ENCODE measurements at regions not wholly inside any gene's neighbourhood (a gene's known extent, or its start where the extent isn't known, plus 50 kb on each side); places are given as distances from the start of the nearest gene placed in this dataset.

DNA sequence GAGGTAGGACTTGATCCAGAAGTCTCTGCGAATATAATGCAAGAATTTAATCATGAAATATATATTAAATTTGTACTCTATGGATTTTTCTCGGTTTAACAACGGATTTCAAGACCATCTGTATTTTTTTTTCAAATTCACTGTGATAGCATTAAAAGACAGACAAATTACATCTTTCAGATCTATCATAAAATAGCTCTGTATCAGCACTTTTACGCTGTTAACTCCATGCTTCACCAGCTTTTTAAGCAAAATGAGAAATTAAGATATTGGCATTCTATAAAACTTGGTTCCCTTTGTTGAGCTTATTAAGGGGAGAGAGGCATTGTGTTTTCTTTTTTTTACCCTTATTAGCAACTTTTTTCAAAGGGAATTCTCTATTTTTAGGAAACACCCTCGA lies 1377.6 kb upstream of the NXPH2 start:
- TF ChIP-seq TAF1 (conservative IDR thresholded peaks at IDR 0.05) = no peak
- WGBS = 56% methylated on average over 5 of the region's 5 CpGs
- Histone ChIP-seq H3K9me3 (ENCODE audit: control insufficient read depth in 4 of 4, low read length in 3 of 4) (no peaks in the 10 kb centered on the region), H3K9ac (ENCODE audit: low read depth in 1 of 2, low read length in 2 of 2) (no peak overlapping the region), H3K4me1 (ENCODE audit: control insufficient read depth in 4 of 4, insufficient read depth in 4 of 4, low read length in 3 of 4) (no peaks in the 10 kb centered on the region), H3K27ac (ENCODE audit: low read depth in 1 of 2, low read length in 2 of 2) (no peak overlapping the region), H3K27me3 (ENCODE audit: control insufficient read depth in 4 of 4, insufficient read depth in 4 of 4, low read length in 3 of 4) (peaks cover 0 to 4% (median 0%) of the 10 kb centered on the region in 4 donors), H3K4me3 (ENCODE audit: low read depth in 1 of 3, low read length in 3 of 3) (no peak overlapping the region), H3K36me3 (ENCODE audit: control insufficient read depth in 4 of 4, insufficient read depth in 3 of 4, low read depth in 1 of 4, low read length in 3 of 4) (no peaks in the 10 kb centered on the region)
- no peak for DNase-seq (ENCODE audit: low spot score)

GRCh38 chr2:140154706-140155105 lies 1374.5 kb upstream of the NXPH2 start:
- Histone ChIP-seq H3K27ac (ENCODE audit: low read depth in 1 of 2, low read length in 2 of 2) (no peak overlapping the region), H3K36me3 (ENCODE audit: control insufficient read depth in 4 of 4, insufficient read depth in 3 of 4, low read depth in 1 of 4, low read length in 3 of 4) (no peaks in the 10 kb centered on the region), H3K27me3 (ENCODE audit: control insufficient read depth in 4 of 4, insufficient read depth in 4 of 4, low read length in 3 of 4) (peaks cover 0 to 4% (median 0%) of the 10 kb centered on the region in 4 donors), H3K9ac (ENCODE audit: low read depth in 1 of 2, low read length in 2 of 2) (no peak overlapping the region), H3K4me3 (ENCODE audit: low read depth in 1 of 3, low read length in 3 of 3) (no peak overlapping the region), H3K4me1 (ENCODE audit: control insufficient read depth in 4 of 4, insufficient read depth in 4 of 4, low read length in 3 of 4) (no peaks in the 10 kb centered on the region), H3K9me3 (ENCODE audit: control insufficient read depth in 4 of 4, low read length in 3 of 4) (no peaks in the 10 kb centered on the region)
- WGBS = 85% methylated on average over 2 of the region's 2 CpGs
- DNase-seq (ENCODE audit: low spot score) = no peak
- TF ChIP-seq, protein P1, sequence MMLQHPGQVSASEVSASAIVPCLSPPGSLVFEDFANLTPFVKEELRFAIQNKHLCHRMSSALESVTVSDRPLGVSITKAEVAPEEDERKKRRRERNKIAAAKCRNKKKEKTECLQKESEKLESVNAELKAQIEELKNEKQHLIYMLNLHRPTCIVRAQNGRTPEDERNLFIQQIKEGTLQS (IDR thresholded peaks at IDR 0.05) = no peak
- TF ChIP-seq SP1 (IDR thresholded peaks at IDR 0.05) = no peak
- no peak for TF ChIP-seq REST (IDR thresholded peaks at IDR 0.05)
- no peak for TF ChIP-seq HNF4G (IDR thresholded peaks at IDR 0.05)
- no peak for TF ChIP-seq NR2F2 (IDR thresholded peaks at IDR 0.05)
- no peak for TF ChIP-seq FOXA1 (IDR thresholded peaks at IDR 0.05)
- no peak for TF ChIP-seq JUND (IDR thresholded peaks at IDR 0.05)
- TF ChIP-seq GABPA (IDR thresholded peaks at IDR 0.05 in 1 of 2, conservative IDR thresholded peaks at IDR 0.05 in 1 of 2) = no peak
- TF ChIP-seq HNF4A (conservative IDR thresholded peaks at IDR 0.05) = no peak
- TF ChIP-seq, protein P2, sequence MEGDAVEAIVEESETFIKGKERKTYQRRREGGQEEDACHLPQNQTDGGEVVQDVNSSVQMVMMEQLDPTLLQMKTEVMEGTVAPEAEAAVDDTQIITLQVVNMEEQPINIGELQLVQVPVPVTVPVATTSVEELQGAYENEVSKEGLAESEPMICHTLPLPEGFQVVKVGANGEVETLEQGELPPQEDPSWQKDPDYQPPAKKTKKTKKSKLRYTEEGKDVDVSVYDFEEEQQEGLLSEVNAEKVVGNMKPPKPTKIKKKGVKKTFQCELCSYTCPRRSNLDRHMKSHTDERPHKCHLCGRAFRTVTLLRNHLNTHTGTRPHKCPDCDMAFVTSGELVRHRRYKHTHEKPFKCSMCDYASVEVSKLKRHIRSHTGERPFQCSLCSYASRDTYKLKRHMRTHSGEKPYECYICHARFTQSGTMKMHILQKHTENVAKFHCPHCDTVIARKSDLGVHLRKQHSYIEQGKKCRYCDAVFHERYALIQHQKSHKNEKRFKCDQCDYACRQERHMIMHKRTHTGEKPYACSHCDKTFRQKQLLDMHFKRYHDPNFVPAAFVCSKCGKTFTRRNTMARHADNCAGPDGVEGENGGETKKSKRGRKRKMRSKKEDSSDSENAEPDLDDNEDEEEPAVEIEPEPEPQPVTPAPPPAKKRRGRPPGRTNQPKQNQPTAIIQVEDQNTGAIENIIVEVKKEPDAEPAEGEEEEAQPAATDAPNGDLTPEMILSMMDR (IDR thresholded peaks at IDR 0.05; ENCODE audit: low read depth, low read length, missing input control) = no peak
- no peak for TF ChIP-seq MAX (IDR thresholded peaks at IDR 0.05)
- TF ChIP-seq RAD21 (IDR thresholded peaks at IDR 0.05) = no peak
- TF ChIP-seq YY1 (IDR thresholded peaks at IDR 0.05) = no peak
- TF ChIP-seq RXRA (IDR thresholded peaks at IDR 0.05) = no peak
- TF ChIP-seq TAF1 (conservative IDR thresholded peaks at IDR 0.05) = no peak
- TF ChIP-seq EGR1 (IDR thresholded peaks at IDR 0.05; ENCODE audit: low read depth in 2 of 2) = no peak

Data from liver (tissue), 8 donors.